H1 (cell line): ENCODE measurements at regions not wholly inside any gene's neighbourhood (a gene's known extent, or its start where the extent isn't known, plus 50 kb on each side); places are given as distances from the start of the nearest gene placed in this dataset.
"Not testable (repeated sequence)": the region's sequence is repeated elsewhere in the genome, so short reads cannot be mapped to it uniquely, and the experiment has no call there.

Experiments used
- CTCF ChIA-PET: fragments of 300-600 bp; sonication (Branson Sonifier 250); formaldehyde crosslinking; loops from one replicate; lab custom pipeline; 2021; ENCODE audit not compliant: partially characterized antibody; lab: Charles Lee
- POLR2A ChIA-PET: fragments of 300-600 bp; sonication (Branson Sonifier 250); formaldehyde crosslinking; loops from one replicate; lab custom pipeline; 2021; ENCODE audit warnings: inconsistent platforms; ENCODE audit not compliant: partially characterized antibody; lab: Charles Lee
- DNase-seq, 2 experiments: peaks; one replicate each; pipeline versions ENCODE4 v3.0.0 to v3.0.0-alpha.2; 2010 to 2022; ENCODE audit warnings: low spot score in 2 of 2, low read depth in 1 of 2, mixed read lengths in 1 of 2
- FAIRE-seq: peaks from 2 replicates; lab custom pipeline; 2011; peaks lifted over from hg19 to GRCh38; lab: Jason Lieb, UNC
- H2AFZ ChIP-seq: 2 replicates; pipeline ENCODE4 v1.8.1; 2012; ENCODE audit warnings: low read length, inconsistent platforms
- H2AK5ac ChIP-seq: 2 replicates; pipeline ENCODE4 v1.6.1; 2013; ENCODE audit warnings: low read depth, low read length
- H2BK120ac ChIP-seq: replicated peaks from 2 replicates; pipeline ENCODE3; 2013; ENCODE audit warnings: low read depth, low read length, inconsistent platforms
- H2BK12ac ChIP-seq: 2 replicates; pipeline ENCODE4 v1.6.1; 2013; ENCODE audit warnings: low read depth, low read length
- H2BK15ac ChIP-seq: 2 replicates; pipeline ENCODE4 v1.6.1; 2013; ENCODE audit warnings: low read length
- H2BK20ac ChIP-seq: 2 replicates; pipeline ENCODE4 v1.6.1; 2013; ENCODE audit warnings: low read length
- H2BK5ac ChIP-seq: 2 replicates; pipeline ENCODE4 v1.6.1; 2013; ENCODE audit warnings: low read depth, low read length
- H3K14ac ChIP-seq: 2 replicates; pipeline ENCODE4 v1.6.1; 2013; ENCODE audit warnings: inconsistent platforms; ENCODE audit not compliant: insufficient read length
- H3K18ac ChIP-seq: 2 replicates; pipeline ENCODE4 v1.6.1; 2013; ENCODE audit warnings: low read length; ENCODE audit errors: extremely low read depth
- H3K23ac ChIP-seq: 2 replicates; pipeline ENCODE4 v1.6.1; 2013; ENCODE audit warnings: inconsistent platforms; ENCODE audit not compliant: insufficient read length
- H3K23me2 ChIP-seq: 2 replicates; pipeline ENCODE4 v1.6.1; 2013; ENCODE audit warnings: low read depth, low read length
- H3K27ac ChIP-seq: 2 replicates; pipeline ENCODE4 v1.6.1; 2011; ENCODE audit warnings: low read depth, low read length, inconsistent platforms
- H3K27me3 ChIP-seq, 4 experiments: replicated peaks in 1 of 4; 1 replicate in 1 of 4; 2 replicates in 3 of 4; pipeline versions ENCODE4 v1.6.1 to v1.8.1; 2011 to 2013; ENCODE audit warnings: low read length in 3 of 4, mild to moderate bottlenecking in 3 of 4, inconsistent platforms in 2 of 4, mixed read lengths in 2 of 4, moderate library complexity in 1 of 4; ENCODE audit not compliant: control insufficient read depth in 3 of 4, insufficient read depth in 3 of 4; ENCODE audit errors: extremely low read depth in 1 of 4
- H3K36me3 ChIP-seq, 4 experiments: 2 replicates each; pipeline versions ENCODE4 v1.6.1 to v1.8.1; 2011 to 2013; ENCODE audit warnings: mild to moderate bottlenecking in 4 of 4, low read length in 3 of 4, moderate library complexity in 2 of 4, control low read depth in 1 of 4, inconsistent platforms in 1 of 4; ENCODE audit not compliant: insufficient read depth in 4 of 4, control insufficient read depth in 2 of 4
- H3K4ac ChIP-seq: replicated peaks from 2 replicates; pipeline ENCODE3; 2013; ENCODE audit warnings: low read length, low read depth, mixed read lengths, inconsistent platforms; ENCODE audit not compliant: insufficient read length
- H3K4me1 ChIP-seq, 4 experiments: replicated peaks in 1 of 4; 1 replicate in 1 of 4; 2 replicates in 3 of 4; pipeline versions ENCODE4 v1.6.1 to v1.8.1; 2011 to 2013; ENCODE audit warnings: low read length in 3 of 4, inconsistent platforms in 2 of 4, mixed read lengths in 1 of 4; ENCODE audit not compliant: insufficient read depth in 4 of 4, control insufficient read depth in 3 of 4
- H3K4me2 ChIP-seq, 2 experiments: 2 replicates each; pipeline versions ENCODE4 v1.6.1 to v1.8.1; 2011 to 2013; ENCODE audit warnings: low read depth in 2 of 2, low read length in 2 of 2, control low read depth in 1 of 2, inconsistent platforms in 1 of 2, mild to moderate bottlenecking in 1 of 2; ENCODE audit not compliant: insufficient read depth in 1 of 2
- H3K4me3 ChIP-seq, 4 experiments: fragments of 200-600, 300-600 bp in 1 of 4; sonication (generic), shearing (Covaris generic), sonication (Bioruptor Twin) in 1 of 4; 2 replicates each; pipeline versions ENCODE4 v1.5.1 to v1.8.1; 2011 to 2016; ENCODE audit warnings: low read length in 4 of 4, low read depth in 3 of 4, control low read depth in 2 of 4, inconsistent platforms in 2 of 4, mild to moderate bottlenecking in 2 of 4, mixed read lengths in 1 of 4, moderate library complexity in 1 of 4; ENCODE audit not compliant: insufficient read depth in 2 of 4; ENCODE audit errors: extremely low read depth in 1 of 4
- H3K56ac ChIP-seq: replicated peaks from 2 replicates; pipeline ENCODE3; 2013; ENCODE audit warnings: low read depth, mild to moderate bottlenecking, mixed read lengths, low read length, inconsistent platforms; ENCODE audit not compliant: insufficient read length
- H3K79me1 ChIP-seq: 2 replicates; pipeline ENCODE4 v1.6.1; 2013; ENCODE audit warnings: low read depth, low read length, control low read depth
- H3K79me2 ChIP-seq, 2 experiments: 2 replicates each; pipeline versions ENCODE4 v1.6.1 to v1.8.1; 2012 to 2013; ENCODE audit warnings: low read length in 2 of 2, mild to moderate bottlenecking in 2 of 2, inconsistent platforms in 1 of 2; ENCODE audit not compliant: insufficient read depth in 2 of 2, control insufficient read depth in 1 of 2
- H3K9ac ChIP-seq, 4 experiments: replicated peaks in 1 of 4; 1 replicate in 1 of 4; 2 replicates in 3 of 4; pipeline versions ENCODE4 v1.6.1 to v1.8.1; 2011 to 2013; ENCODE audit warnings: low read depth in 3 of 4, low read length in 3 of 4, control low read depth in 2 of 4, mild to moderate bottlenecking in 2 of 4, moderate library complexity in 2 of 4, inconsistent platforms in 1 of 4; ENCODE audit errors: extremely low read depth in 1 of 4
- H3K9me3 ChIP-seq, 2 experiments: 2 replicates each; pipeline versions ENCODE4 v1.6.1 to v1.8.1; 2012 to 2013; ENCODE audit warnings: mild to moderate bottlenecking in 2 of 2, moderate library complexity in 2 of 2, control low read depth in 1 of 2, inconsistent platforms in 1 of 2, low read depth in 1 of 2, low read length in 1 of 2, mixed read lengths in 1 of 2; ENCODE audit not compliant: insufficient read depth in 2 of 2
- H4K20me1 ChIP-seq, 2 experiments: replicated peaks in 1 of 2; 2 replicates each; pipeline versions ENCODE3 to v1.8.1; 2011 to 2013; ENCODE audit warnings: inconsistent platforms in 2 of 2, low read length in 2 of 2, mild to moderate bottlenecking in 1 of 2; ENCODE audit not compliant: insufficient read depth in 2 of 2, control insufficient read depth in 1 of 2
- H4K5ac ChIP-seq: 2 replicates; pipeline ENCODE4 v1.6.1; 2013; ENCODE audit warnings: low read length, low read depth, mixed read lengths, inconsistent platforms; ENCODE audit not compliant: insufficient read length
- H4K8ac ChIP-seq: 2 replicates; pipeline ENCODE4 v1.8.0; 2013; ENCODE audit warnings: mild to moderate bottlenecking, moderate library complexity, low read length, inconsistent platforms; ENCODE audit not compliant: insufficient read depth; ENCODE audit errors: extremely low read depth
- H4K91ac ChIP-seq: replicated peaks from 2 replicates; pipeline ENCODE3; 2013; ENCODE audit warnings: low read length, mixed read lengths, inconsistent platforms; ENCODE audit not compliant: insufficient read length
- CHD1 ChIP-seq: IDR thresholded peaks from 2 replicates; pipeline ENCODE4 v1.6.1; 2012; ENCODE audit warnings: low read depth, low read length, improper control_type of control experiment
- CHD2 ChIP-seq: IDR thresholded peaks from 2 replicates; pipeline ENCODE4 v1.6.1; 2012; ENCODE audit warnings: low read length, improper control_type of control experiment
- EZH2 ChIP-seq: fragments of 200-600 bp; sonication (generic); IDR thresholded peaks from 2 replicates; pipeline ENCODE4 v1.7.1; 2012; ENCODE audit warnings: low read depth, mild to moderate bottlenecking, moderate library complexity, low read length, inconsistent platforms; ENCODE audit not compliant: severe bottlenecking
- GABPA ChIP-seq: IDR thresholded peaks from 2 replicates; pipeline ENCODE4 v1.6.1; 2011; ENCODE audit warnings: mild to moderate bottlenecking, low read length, moderate library complexity, borderline replicate concordance; ENCODE audit not compliant: insufficient read depth
- KDM1A ChIP-seq: fragments of 200-600, 300-600 bp; sonication (generic); IDR thresholded peaks from 2 replicates; pipeline ENCODE4 v1.7.1; 2016; ENCODE audit warnings: mild to moderate bottlenecking, low read length, borderline replicate concordance
- MAX ChIP-seq: IDR thresholded peaks from 2 replicates; pipeline ENCODE4 v1.6.1; 2012; ENCODE audit warnings: inconsistent platforms
- WGBS, 2 experiments: shearing (Covaris generic) in 1 of 2; methylation state at CpG; one replicate each; pipeline versions ENCODE4 v1.1.6 to v1.1.7; 2013 to 2015; ENCODE audit warnings: low lambda C conversion rate in 2 of 2, mixed read lengths in 2 of 2, inconsistent platforms in 1 of 2, low coverage in 1 of 2, missing lambda C conversion rate in 1 of 2; ENCODE audit not compliant: insufficient replicate concordance in 2 of 2, insufficient coverage in 1 of 2, insufficient read length in 1 of 2; ENCODE audit errors: extremely low coverage in 1 of 2, missing lambda C conversion rate in 1 of 2; 5-methylcytosine and 5-hydroxymethylcytosine counted together

DNA sequence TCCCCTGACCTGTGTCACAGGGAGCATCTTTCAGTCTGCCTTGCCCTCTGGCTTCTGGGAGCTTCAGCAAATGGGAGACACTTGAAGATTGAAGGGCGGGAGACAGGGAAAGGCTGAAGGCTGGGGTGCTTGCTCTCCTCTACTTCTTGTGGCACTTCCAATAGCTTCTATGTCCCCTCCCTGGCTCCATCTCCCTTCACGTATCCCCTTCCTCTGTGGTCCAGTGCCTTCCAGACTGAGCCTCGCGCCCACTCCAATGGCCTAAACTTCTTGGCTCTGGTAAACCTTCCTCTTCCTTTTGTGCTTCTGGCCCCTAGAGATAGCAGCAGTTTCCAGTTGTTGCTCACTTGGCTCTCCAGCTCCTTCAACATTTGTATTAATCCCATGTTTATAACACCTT is 69.8 kb upstream of the TOPAZ1 start (continued):
- no peak for TF ChIP-seq MAX
- no peak for TF ChIP-seq GABPA
- no peak for TF ChIP-seq CHD1
- TF ChIP-seq KDM1A: no peak
- TF ChIP-seq CHD2: no peak
- no peak for TF ChIP-seq EZH2

DNA sequence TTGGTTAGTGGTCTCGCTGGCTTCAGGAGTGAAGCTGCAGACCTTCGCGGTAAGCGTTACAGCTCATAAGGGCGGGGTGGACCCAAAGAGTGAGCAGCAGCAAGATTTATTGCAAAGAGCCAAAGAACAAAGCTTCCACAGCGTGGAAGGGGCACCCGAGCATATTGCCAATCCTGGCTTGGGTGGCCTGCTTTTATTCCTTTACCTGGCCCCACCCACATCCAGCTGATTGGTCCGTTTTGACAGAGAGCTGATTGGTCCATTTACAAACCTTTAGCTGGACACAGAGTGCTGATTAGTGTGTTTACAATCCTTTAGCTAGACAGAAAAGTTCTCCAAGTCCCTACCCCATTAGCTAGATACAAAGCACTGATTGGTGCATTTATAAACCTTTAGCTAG is 69.0 kb upstream of the TOPAZ1 start:
- H4K8ac ChIP-seq, H3K23ac ChIP-seq, H2AK5ac ChIP-seq, H2BK12ac ChIP-seq, H3K9ac ChIP-seq, H3K18ac ChIP-seq, H4K5ac ChIP-seq, H3K79me2 ChIP-seq, H3K27ac ChIP-seq, H2BK120ac ChIP-seq, H3K9me3 ChIP-seq, H4K20me1 ChIP-seq, H3K4me1 ChIP-seq, H3K27me3 ChIP-seq, H2BK5ac ChIP-seq, H3K4me3 ChIP-seq, H2AFZ ChIP-seq, H3K79me1 ChIP-seq, H3K14ac ChIP-seq, H3K36me3 ChIP-seq, H2BK20ac ChIP-seq, H4K91ac ChIP-seq, H3K56ac ChIP-seq, H3K4me2 ChIP-seq, H2BK15ac ChIP-seq, H3K4ac ChIP-seq, H3K23me2 ChIP-seq, DNase-seq, FAIRE-seq, POLR2A ChIA-PET: not testable (repeated sequence)
- CTCF ChIA-PET: interaction anchor here (1.1 to 1.6 kb wide), 3 partner anchors 10 to 176 kb away, joined by 3 to 4 read pairs (median 3); no protein-coding TSS in a partner anchor
- WGBS, 2 experiments: 92% methylated on average over 8 of the region's 8 CpGs; no CpG with 5 or more reads in 1 of the 2 experiments
